WTC11 (cell line): ENCODE measurements at regions not wholly inside any gene's neighbourhood (a gene's known extent, or its start where the extent isn't known, plus 50 kb on each side); places are given as distances from the start of the nearest gene placed in this dataset.

ENCODE experiments used
- ATAC-seq: fragments of 200-7000 bp; cut with Tn5 transposase; 2 replicates; pipeline ENCODE4 v1.10.0; 2021; ENCODE audit warnings: mild to moderate bottlenecking, moderate library complexity
- CTCF ChIA-PET: fragments of 300-600 bp; sonication (Branson Sonifier 250); formaldehyde crosslinking; loops from one replicate; lab custom pipeline; 2021; ENCODE audit warnings: antibody characterized with exemption; lab: Charles Lee
- POLR2A ChIA-PET: fragments of 350-600 bp; sonication (Branson Sonifier 250); formaldehyde crosslinking; loops from one replicate; lab custom pipeline; 2021; ENCODE audit warnings: antibody characterized with exemption; lab: Charles Lee
- DNase-seq: peaks from one replicate; pipeline ENCODE4 v3.0.0; 2021; ENCODE audit warnings: low spot score
- H3K27ac Mint-ChIP-seq: 2 replicates; pipeline ENCODE4 v1.8.0; 2021; ENCODE audit warnings: mixed read lengths
- H3K27me3 Mint-ChIP-seq: 2 replicates; pipeline ENCODE4 v1.8.0; 2021; ENCODE audit warnings: low read depth, mild to moderate bottlenecking, moderate library complexity, mixed read lengths
- H3K36me3 Mint-ChIP-seq: 2 replicates; pipeline ENCODE4 v1.8.0; 2021; ENCODE audit warnings: mixed read lengths
- H3K4me1 Mint-ChIP-seq: 2 replicates; pipeline ENCODE4 v1.8.0; 2022; ENCODE audit warnings: mixed read lengths
- H3K4me3 Mint-ChIP-seq: 2 replicates; pipeline ENCODE4 v1.8.0; 2021; ENCODE audit warnings: mild to moderate bottlenecking, moderate library complexity, mixed read lengths
- H3K9me3 Mint-ChIP-seq: 2 replicates; pipeline ENCODE4 v1.8.0; 2021; ENCODE audit warnings: mixed read lengths
- ARID4B ChIP-seq: sonication (generic); formaldehyde crosslinking; IDR thresholded peaks from 2 replicates; pipeline ENCODE4 v1.8.0; 2023; ENCODE audit warnings: missing genetic modification reagents, mild to moderate bottlenecking, borderline replicate concordance
- ATF3 ChIP-seq: sonication (generic); formaldehyde crosslinking; conservative IDR thresholded peaks from 2 replicates; pipeline ENCODE4 v1.8.1; 2022; ENCODE audit warnings: mild to moderate bottlenecking, missing genetic modification reagents
- MXD4 ChIP-seq: fragments of 250-450 bp; sonication (Bioruptor Pico); IDR thresholded peaks from 2 replicates; pipeline ENCODE4 v1.8.0; 2021; ENCODE audit warnings: mild to moderate bottlenecking, moderate library complexity, borderline replicate concordance
- MYBL2 ChIP-seq: sonication (generic); formaldehyde crosslinking; IDR thresholded peaks from 2 replicates; pipeline ENCODE4 v1.8.1; 2023; ENCODE audit warnings: mild to moderate bottlenecking, moderate library complexity, missing genetic modification reagents
- NFYB ChIP-seq: sonication (generic); formaldehyde crosslinking; conservative IDR thresholded peaks from 2 replicates; pipeline ENCODE4 v1.8.0; 2022; ENCODE audit warnings: low read depth, missing genetic modification reagents
- OVOL2 ChIP-seq: fragments of 250-450 bp; sonication (Bioruptor Pico); IDR thresholded peaks from 2 replicates; pipeline ENCODE4 v1.9.0; 2021; ENCODE audit warnings: mild to moderate bottlenecking, borderline replicate concordance
- SP1 ChIP-seq: sonication (generic); formaldehyde crosslinking; conservative IDR thresholded peaks from 2 replicates; pipeline ENCODE4 v1.8.1; 2022; ENCODE audit warnings: missing genetic modification reagents
- STAT6 ChIP-seq: sonication (generic); formaldehyde crosslinking; conservative IDR thresholded peaks from 2 replicates; pipeline ENCODE4 v1.8.1; 2023; ENCODE audit warnings: mild to moderate bottlenecking, low read depth, missing genetic modification reagents, moderate library complexity
- TEAD1 ChIP-seq: sonication (generic); formaldehyde crosslinking; IDR thresholded peaks from 2 replicates; pipeline ENCODE4 v1.8.0; 2022; ENCODE audit warnings: mild to moderate bottlenecking, missing genetic modification reagents
- TEAD4 ChIP-seq: sonication (generic); formaldehyde crosslinking; IDR thresholded peaks from 2 replicates; pipeline ENCODE4 v1.8.0; 2022; ENCODE audit warnings: mild to moderate bottlenecking, missing genetic modification reagents
- ZNF416 ChIP-seq: fragments of 250-450 bp; sonication (Bioruptor Pico); IDR thresholded peaks from 2 replicates; pipeline ENCODE4 v1.9.0; 2021; ENCODE audit warnings: mild to moderate bottlenecking, inconsistent platforms
- TF ChIP-seq, protein P1 (sequence below): sonication (generic); formaldehyde crosslinking; IDR thresholded peaks from 2 replicates; pipeline ENCODE4 v1.8.1; 2022; ENCODE audit warnings: mild to moderate bottlenecking, moderate library complexity, missing genetic modification reagents
- TF ChIP-seq, protein P2 (sequence below): sonication (generic); formaldehyde crosslinking; IDR thresholded peaks from 2 replicates; pipeline ENCODE4 v1.8.1; 2023; ENCODE audit warnings: mild to moderate bottlenecking, missing genetic modification reagents
- TF ChIP-seq, protein P3 (sequence below): fragments of 250-450 bp; sonication (Bioruptor Pico); IDR thresholded peaks from 2 replicates; pipeline ENCODE4 v1.9.0; 2021; ENCODE audit warnings: mild to moderate bottlenecking
- TF ChIP-seq, protein P4 (sequence below): fragments of 250-450 bp; sonication (Bioruptor Pico); conservative IDR thresholded peaks from 2 replicates; pipeline ENCODE4 v1.9.0; 2021; ENCODE audit warnings: mild to moderate bottlenecking

- POLR2A ChIA-PET: no interaction called here
- DNase-seq (no peak), ATAC-seq (no peak)
- TF ChIP-seq TEAD4 (no peak), NFYB (CRISPR knock-in tag) (no peak), ZNF416 (no peak), STAT6 (no peak)
- Mint-ChIP-seq H3K36me3 (peaks cover 58% of the 10 kb centered on the region), H3K27ac (no peak overlapping the region), H3K4me1 (no peaks in the 10 kb centered on the region), H3K27me3 (no peaks in the 10 kb centered on the region), H3K4me3 (no peak overlapping the region), H3K9me3 (peaks cover 79% of the 10 kb centered on the region)
- CTCF ChIA-PET: no interaction called here
Observed at GRCh38 chr5:124153588-124153987, 592.9 kb downstream of the ZNF608 start.

DNA sequence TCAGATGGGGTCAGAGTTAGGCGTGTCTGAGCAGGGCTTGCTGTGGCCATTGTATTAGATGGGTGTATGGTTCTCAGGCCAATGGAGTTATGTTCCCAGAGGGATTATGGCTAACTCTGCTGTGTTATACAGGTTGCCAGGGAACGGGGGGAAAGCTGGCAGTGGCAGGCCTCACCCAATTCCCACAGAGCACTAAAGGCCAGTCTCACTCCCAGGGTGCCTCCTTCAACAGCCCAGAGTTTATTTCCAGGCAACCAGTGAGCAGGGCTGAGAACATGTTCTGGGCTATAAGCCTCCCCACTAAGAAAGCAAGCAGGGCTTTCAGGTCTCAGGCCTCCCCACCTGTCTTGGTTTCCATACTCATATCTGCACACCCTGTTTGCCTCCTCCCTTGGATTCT lies 597.9 kb downstream of the ZNF608 start:
- H3K4me3 Mint-ChIP-seq: no peak overlapping the region
- no peaks in the 10 kb centered on the region for H3K27me3 Mint-ChIP-seq
- H3K36me3 Mint-ChIP-seq: peaks cover 26% of the 10 kb centered on the region
- ATAC-seq (no peak), DNase-seq (no peak)
- no peaks in the 10 kb centered on the region for H3K4me1 Mint-ChIP-seq
- TF ChIP-seq OVOL2 (CRISPR knock-in tag) (no peak), ATF3 (no peak), SP1 (no peak), TEAD1 (CRISPR knock-in tag) (no peak), MXD4 (CRISPR knock-in tag) (no peak)
- TF ChIP-seq, protein P1, sequence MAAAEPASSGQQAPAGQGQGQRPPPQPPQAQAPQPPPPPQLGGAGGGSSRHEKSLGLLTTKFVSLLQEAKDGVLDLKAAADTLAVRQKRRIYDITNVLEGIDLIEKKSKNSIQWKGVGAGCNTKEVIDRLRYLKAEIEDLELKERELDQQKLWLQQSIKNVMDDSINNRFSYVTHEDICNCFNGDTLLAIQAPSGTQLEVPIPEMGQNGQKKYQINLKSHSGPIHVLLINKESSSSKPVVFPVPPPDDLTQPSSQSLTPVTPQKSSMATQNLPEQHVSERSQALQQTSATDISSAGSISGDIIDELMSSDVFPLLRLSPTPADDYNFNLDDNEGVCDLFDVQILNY (CRISPR knock-in tag): no peak
- TF ChIP-seq, protein P2, sequence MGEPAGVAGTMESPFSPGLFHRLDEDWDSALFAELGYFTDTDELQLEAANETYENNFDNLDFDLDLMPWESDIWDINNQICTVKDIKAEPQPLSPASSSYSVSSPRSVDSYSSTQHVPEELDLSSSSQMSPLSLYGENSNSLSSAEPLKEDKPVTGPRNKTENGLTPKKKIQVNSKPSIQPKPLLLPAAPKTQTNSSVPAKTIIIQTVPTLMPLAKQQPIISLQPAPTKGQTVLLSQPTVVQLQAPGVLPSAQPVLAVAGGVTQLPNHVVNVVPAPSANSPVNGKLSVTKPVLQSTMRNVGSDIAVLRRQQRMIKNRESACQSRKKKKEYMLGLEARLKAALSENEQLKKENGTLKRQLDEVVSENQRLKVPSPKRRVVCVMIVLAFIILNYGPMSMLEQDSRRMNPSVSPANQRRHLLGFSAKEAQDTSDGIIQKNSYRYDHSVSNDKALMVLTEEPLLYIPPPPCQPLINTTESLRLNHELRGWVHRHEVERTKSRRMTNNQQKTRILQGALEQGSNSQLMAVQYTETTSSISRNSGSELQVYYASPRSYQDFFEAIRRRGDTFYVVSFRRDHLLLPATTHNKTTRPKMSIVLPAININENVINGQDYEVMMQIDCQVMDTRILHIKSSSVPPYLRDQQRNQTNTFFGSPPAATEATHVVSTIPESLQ (CRISPR knock-in tag): no peak
- TF ChIP-seq, protein P3, sequence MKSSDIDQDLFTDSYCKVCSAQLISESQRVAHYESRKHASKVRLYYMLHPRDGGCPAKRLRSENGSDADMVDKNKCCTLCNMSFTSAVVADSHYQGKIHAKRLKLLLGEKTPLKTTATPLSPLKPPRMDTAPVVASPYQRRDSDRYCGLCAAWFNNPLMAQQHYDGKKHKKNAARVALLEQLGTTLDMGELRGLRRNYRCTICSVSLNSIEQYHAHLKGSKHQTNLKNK (CRISPR knock-in tag): no peak
- TF ChIP-seq, protein P4, sequence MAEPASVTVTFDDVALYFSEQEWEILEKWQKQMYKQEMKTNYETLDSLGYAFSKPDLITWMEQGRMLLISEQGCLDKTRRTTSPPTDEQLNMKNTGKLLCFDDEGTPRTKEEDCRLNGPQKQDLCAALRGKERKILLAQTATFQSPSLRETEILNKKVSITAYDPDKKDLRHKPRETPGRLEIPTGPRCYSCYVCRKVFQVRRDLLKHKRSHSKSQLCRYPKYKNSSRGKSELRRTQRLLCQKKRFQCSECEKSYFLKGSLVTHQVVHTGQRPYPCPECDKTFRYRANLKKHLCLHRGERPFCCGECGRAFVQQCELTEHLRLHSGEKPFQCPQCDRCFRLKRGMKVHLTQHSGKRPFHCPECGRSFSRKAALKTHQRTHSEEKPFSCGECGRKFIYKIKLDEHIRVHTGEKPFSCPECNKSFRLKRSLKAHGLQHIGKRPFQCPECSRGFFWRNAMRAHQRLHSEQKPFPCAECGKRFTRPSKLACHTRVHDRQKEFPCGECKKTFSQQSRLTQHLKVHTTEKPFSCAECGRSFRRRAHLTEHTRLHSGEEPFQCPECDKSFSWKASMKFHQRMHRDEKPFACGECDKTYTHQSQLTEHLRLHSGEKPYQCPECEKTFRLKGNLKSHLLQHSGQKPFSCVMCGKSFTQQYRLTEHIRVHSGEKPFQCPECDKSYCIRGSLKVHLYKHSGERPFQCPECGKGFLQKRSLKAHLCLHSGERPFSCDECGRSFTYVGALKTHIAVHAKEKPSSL (CRISPR knock-in tag): no peak
- H3K9me3 Mint-ChIP-seq: peaks cover 53% of the 10 kb centered on the region
- ChIA-PET CTCF (no interaction called here), POLR2A (no interaction called here)
- no peak overlapping the region for H3K27ac Mint-ChIP-seq

DNA sequence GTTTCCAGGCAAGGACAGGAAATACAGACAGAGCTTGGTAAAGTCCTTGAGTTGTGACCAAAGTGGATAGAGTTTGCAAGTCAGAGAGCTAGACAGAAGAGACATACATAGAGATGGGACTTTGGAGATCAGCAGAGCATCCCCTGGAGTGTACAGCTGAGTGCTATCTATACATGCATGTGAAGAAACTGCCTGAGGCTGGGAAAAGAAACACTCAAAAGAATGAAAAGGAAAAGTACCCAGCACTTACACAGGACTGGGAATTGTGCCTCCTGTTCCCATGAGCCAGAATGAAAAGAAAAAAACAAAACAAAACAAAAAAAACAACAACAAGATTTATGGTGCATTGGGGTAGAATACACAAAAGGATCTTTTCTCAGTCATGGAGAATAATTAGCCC lies 606.4 kb downstream of the ZNF608 start:
- DNase-seq: no peak
- Mint-ChIP-seq H3K4me1 (no peaks in the 10 kb centered on the region), H3K27me3 (no peaks in the 10 kb centered on the region), H3K36me3 (peaks cover 13% of the 10 kb centered on the region), H3K9me3 (peaks cover 41% of the 10 kb centered on the region), H3K27ac (no peak overlapping the region), H3K4me3 (no peak overlapping the region)
- ChIA-PET POLR2A (no interaction called here), CTCF (no interaction called here)
- ATAC-seq: no peak
- TF ChIP-seq MYBL2: no peak
- no peak for TF ChIP-seq ARID4B (CRISPR knock-in tag)
